Right lobe of liver (tissue), 6 donors: ENCODE measurements at regions not wholly inside any gene's neighbourhood (a gene's known extent, or its start where the extent isn't known, plus 50 kb on each side); places are given as distances from the start of the nearest gene placed in this dataset.

Source experiments
- ATAC-seq, 4 donors: fragments of 200-7000 bp; cut with Tn5 transposase; one replicate each; pipeline ENCODE4 v1.9.1; 2020; ENCODE audit warnings: mild to moderate bottlenecking in 4 of 4, moderate library complexity in 4 of 4
- DNase-seq, 3 donors: peaks; one replicate each; pipeline ENCODE4 v3.0.0-alpha.2; 2020
- H3K27ac ChIP-seq, 3 donors: fragments of 200-600 bp; one replicate each; pipeline ENCODE4 v1.8.0; 2022
- H3K27me3 ChIP-seq, 2 donors: fragments of 200-600 bp; one replicate each; pipeline ENCODE4 v1.8.0; 2022
- H3K36me3 ChIP-seq, 4 donors: fragments of 200-600 bp; sonication (generic) in 1 of 4; one replicate each; pipeline versions ENCODE4 v1.5.1 to v1.8.0; 2017 to 2022; ENCODE audit warnings: control low read depth in 1 of 4
- H3K4me1 ChIP-seq, 4 donors: fragments of 200-600 bp; sonication (generic) in 1 of 4; one replicate each; pipeline versions ENCODE4 v1.5.1 to v1.8.0; 2017 to 2022; ENCODE audit warnings: control low read depth in 1 of 4
- H3K4me3 ChIP-seq, 3 donors: fragments of 200-600 bp; one replicate each; pipeline ENCODE4 v1.8.0; 2022
- H3K9me3 ChIP-seq, 4 donors: fragments of 200-600 bp; sonication (generic) in 1 of 4; one replicate each; pipeline versions ENCODE4 v1.5.1 to v1.8.0; 2017 to 2022; ENCODE audit warnings: control low read depth in 1 of 4
- CTCF ChIP-seq, 4 donors: fragments of 200-600 bp in 3 of 4; fragments of 450-650 bp in 1 of 4; IDR thresholded peaks; one replicate each; pipeline versions ENCODE4 v1.5.1 to v1.8.0; 2016 to 2022; ENCODE audit warnings: antibody characterized with exemption in 4 of 4, mild to moderate bottlenecking in 2 of 4
- POLR2A ChIP-seq: fragments of 450-650 bp; IDR thresholded peaks from one replicate; pipeline ENCODE4 v1.6.1; 2017; ENCODE audit warnings: antibody characterized with exemption, mild to moderate bottlenecking
- WGBS: methylation state at CpG from one replicate; pipeline ENCODE4 v1.1.6; 2018; ENCODE audit warnings: low coverage, low lambda C conversion rate; ENCODE audit not compliant: insufficient coverage; ENCODE audit errors: missing lambda C conversion rate; 5-methylcytosine and 5-hydroxymethylcytosine counted together
- intact Hi-C, 2 donors: fragments of 100-400 bp; cut with DNase I; formaldehyde crosslinking; loops; one replicate each; pipeline versions ENCODE4 v1.11.2 to v1.14.1; 2022
- donor health status: DM: no; HTN: yes; CAD: no.
- donor health status: DM: no; HTN: no; CAD: no.
- donor health status: DM: no; HTN: no; CAD: no.
- donor health status: DM: no; HTN: yes; CAD: no.
- donor health status: DM: no; HTN: yes; CAD: no.

- H3K9me3 ChIP-seq: no peaks in the 10 kb centered on the region
- DNase-seq (peak; percentile 84 to 91 (median 90)), ATAC-seq (peak; percentile 90 to 98 (median 96))
- peaks cover 0 to 12% (median 6%) of the 10 kb centered on the region in 4 donors for H3K4me1 ChIP-seq
- no peak for TF ChIP-seq POLR2A
- TF ChIP-seq CTCF (IDR thresholded peaks at IDR 0.05): no peak
- intact Hi-C loops: no loop called here
- peak overlapping the region in 1 of 3 donors; percentile 43 for H3K27ac ChIP-seq
- 47% methylated on average over 9 of the region's 11 CpGs for WGBS
- no peaks in the 10 kb centered on the region for H3K27me3 ChIP-seq
- H3K36me3 ChIP-seq: no peaks in the 10 kb centered on the region
- H3K4me3 ChIP-seq: no peak overlapping the region
Measured at GRCh38 chr2:43018179-43019024, 208.0 kb downstream of the ZFP36L2 start.

- Histone ChIP-seq H3K9me3 (no peaks in the 10 kb centered on the region), H3K36me3 (no peaks in the 10 kb centered on the region), H3K27me3 (no peaks in the 10 kb centered on the region), H3K4me1 (peaks cover 0 to 11% (median 6%) of the 10 kb centered on the region in 4 donors), H3K4me3 (no peak overlapping the region), H3K27ac (no peak overlapping the region)
- DNase-seq (peak in 1 of 3 donors; percentile 25), ATAC-seq (no peak)
- 80% methylated on average over 4 of the region's 4 CpGs for WGBS
- TF ChIP-seq CTCF (IDR thresholded peaks at IDR 0.05): no peak
- TF ChIP-seq POLR2A: no peak
- intact Hi-C loops: no loop called here
Measured at GRCh38 chr2:43013821-43014345, 212.5 kb downstream of the ZFP36L2 start.

GRCh38 chr2:43012966-43013365 is 213.4 kb downstream of the ZFP36L2 start:
- H3K27ac ChIP-seq: no peak overlapping the region
- H3K4me3 ChIP-seq: no peak overlapping the region
- H3K9me3 ChIP-seq: no peaks in the 10 kb centered on the region
- WGBS: 42% methylated on average over 2 of the region's 2 CpGs
- peaks cover 0 to 3% (median under 1%) of the 10 kb centered on the region in 4 donors for H3K4me1 ChIP-seq
- no peaks in the 10 kb centered on the region for H3K27me3 ChIP-seq
- intact Hi-C loops: no loop called here
- DNase-seq: no peak
- TF ChIP-seq POLR2A: no peak
- no peak for TF ChIP-seq CTCF (IDR thresholded peaks at IDR 0.05)
- no peak for ATAC-seq
- H3K36me3 ChIP-seq: no peaks in the 10 kb centered on the region

GRCh38 chr2:43011158-43011491 is 215.3 kb downstream of the ZFP36L2 start:
- Histone ChIP-seq H3K36me3 (no peaks in the 10 kb centered on the region), H3K4me3 (no peak overlapping the region), H3K27me3 (no peaks in the 10 kb centered on the region), H3K9me3 (no peaks in the 10 kb centered on the region), H3K27ac (no peak overlapping the region), H3K4me1 (peaks cover 0 to 10% (median 1%) of the 10 kb centered on the region in 4 donors)
- 60% methylated on average over 1 of the region's 1 CpG for WGBS
- DNase-seq: peak in 1 of 3 donors; percentile 13
- ATAC-seq: no peak
- TF ChIP-seq POLR2A (no peak), CTCF (IDR thresholded peaks at IDR 0.05) (no peak)
- intact Hi-C loops: no loop called here
